Duodenal mucosa (tissue), 2 donors: ENCODE measurements at regions not wholly inside any gene's neighbourhood (a gene's known extent, or its start where the extent isn't known, plus 50 kb on each side); places are given as distances from the start of the nearest gene placed in this dataset.

Experiments used
- H3K27ac ChIP-seq: one replicate; pipeline ENCODE4 v1.7.0; 2013; ENCODE audit warnings: low read depth, low read length
- H3K27me3 ChIP-seq, 2 donors: one replicate each; pipeline ENCODE4 v1.7.0; 2013; ENCODE audit warnings: low read length in 2 of 2, control low read depth in 1 of 2; ENCODE audit not compliant: insufficient read depth in 2 of 2, control insufficient read depth in 1 of 2
- H3K36me3 ChIP-seq, 2 donors: one replicate each; pipeline ENCODE4 v1.7.0; 2013; ENCODE audit warnings: low read length in 2 of 2, control low read depth in 1 of 2; ENCODE audit not compliant: insufficient read depth in 2 of 2, control insufficient read depth in 1 of 2
- H3K4me1 ChIP-seq, 2 donors: one replicate each; pipeline ENCODE4 v1.7.0; 2013; ENCODE audit warnings: low read length in 2 of 2, control low read depth in 1 of 2; ENCODE audit not compliant: insufficient read depth in 2 of 2, control insufficient read depth in 1 of 2
- H3K4me3 ChIP-seq, 2 donors: one replicate each; pipeline ENCODE4 v1.7.0; 2013; ENCODE audit warnings: low read length in 2 of 2, low read depth in 1 of 2
- H3K9ac ChIP-seq, 2 donors: one replicate each; pipeline ENCODE4 v1.7.0; 2013; ENCODE audit warnings: low read length in 2 of 2, low read depth in 1 of 2
- H3K9me3 ChIP-seq, 2 donors: one replicate each; pipeline ENCODE4 v1.7.0; 2013; ENCODE audit warnings: low read length in 2 of 2, control low read depth in 1 of 2; ENCODE audit not compliant: control insufficient read depth in 1 of 2

GRCh38 chr1:4161366-4162006 lies 261.4 kb upstream of the C1orf174 start:
- H3K9me3 ChIP-seq: no peaks in the 10 kb centered on the region
- H3K4me1 ChIP-seq: no peaks in the 10 kb centered on the region
- H3K36me3 ChIP-seq: no peaks in the 10 kb centered on the region
- no peak overlapping the region for H3K4me3 ChIP-seq
- no peaks in the 10 kb centered on the region for H3K27me3 ChIP-seq
- no peak overlapping the region for H3K9ac ChIP-seq
- no peak overlapping the region for H3K27ac ChIP-seq

GRCh38 chr1:4164965-4165364 lies 264.9 kb upstream of the C1orf174 start:
- peaks cover 0 to 5% of the 10 kb centered on the region in 2 donors for H3K27me3 ChIP-seq
- no peaks in the 10 kb centered on the region for H3K36me3 ChIP-seq
- no peaks in the 10 kb centered on the region for H3K9me3 ChIP-seq
- no peaks in the 10 kb centered on the region for H3K4me1 ChIP-seq
- H3K4me3 ChIP-seq: no peak overlapping the region
- no peak overlapping the region for H3K9ac ChIP-seq
- H3K27ac ChIP-seq: no peak overlapping the region

- Histone ChIP-seq H3K27ac (no peak overlapping the region), H3K9ac (no peak overlapping the region), H3K36me3 (no peaks in the 10 kb centered on the region), H3K4me3 (no peak overlapping the region), H3K9me3 (no peaks in the 10 kb centered on the region), H3K4me1 (no peaks in the 10 kb centered on the region), H3K27me3 (peaks cover 0 to 5% of the 10 kb centered on the region in 2 donors)
These were observed 265.7 kb upstream of the C1orf174 start for GRCh38 chr1:4165686-4166300.

DNA sequence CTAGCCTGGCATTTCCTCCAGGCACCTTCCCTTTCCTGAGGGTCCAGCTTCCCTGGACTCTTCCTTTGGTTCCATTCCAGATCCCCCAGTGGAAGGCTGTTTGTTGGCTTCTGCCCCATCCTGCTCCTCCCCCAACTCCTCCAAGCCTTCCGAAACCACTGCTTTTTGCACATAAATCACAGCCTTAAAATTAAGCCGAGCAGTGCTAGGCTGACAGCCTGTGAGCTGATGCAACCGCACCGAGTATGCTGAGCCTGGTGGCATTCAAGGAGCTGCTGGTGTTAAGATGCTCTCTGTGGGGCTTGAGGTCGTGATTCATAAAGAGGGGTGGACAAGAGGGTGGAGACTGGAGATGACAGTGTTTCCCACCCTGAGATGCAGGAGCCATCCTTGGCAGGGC lies 266.6 kb upstream of the C1orf174 start:
- H3K27me3 ChIP-seq: peaks cover 0 to 5% of the 10 kb centered on the region in 2 donors

DNA sequence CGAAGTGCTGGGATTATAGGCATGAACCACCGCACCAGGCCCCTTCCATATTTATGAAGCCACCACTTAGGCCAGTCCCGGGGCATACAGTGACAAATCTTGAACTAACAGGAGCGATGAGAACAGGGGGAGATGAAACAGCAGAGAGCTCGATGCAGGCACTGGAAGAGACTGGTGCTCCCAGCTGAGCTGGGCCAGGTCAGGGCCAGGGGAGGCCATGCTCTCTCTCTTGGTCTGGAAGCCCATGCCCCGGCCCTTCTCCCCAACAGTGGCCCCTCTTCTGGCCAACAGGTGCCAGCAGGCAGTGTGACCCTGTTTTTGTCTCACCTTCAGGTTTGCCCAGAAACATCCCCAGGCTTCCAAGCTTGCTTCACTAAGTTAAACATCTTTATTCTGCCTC lies 269.9 kb upstream of the C1orf174 start:
- Histone ChIP-seq H3K36me3 (no peaks in the 10 kb centered on the region), H3K9me3 (no peaks in the 10 kb centered on the region), H3K4me1 (no peaks in the 10 kb centered on the region), H3K9ac (no peak overlapping the region), H3K27me3 (peaks cover 0 to 5% of the 10 kb centered on the region in 2 donors), H3K27ac (no peak overlapping the region), H3K4me3 (no peak overlapping the region)

More for the DNA sequence above, 266.6 kb upstream of the C1orf174 start:
- Histone ChIP-seq H3K4me3 (no peak overlapping the region), H3K27ac (no peak overlapping the region), H3K9ac (no peak overlapping the region), H3K9me3 (no peaks in the 10 kb centered on the region), H3K4me1 (no peaks in the 10 kb centered on the region), H3K36me3 (no peaks in the 10 kb centered on the region)

- Histone ChIP-seq H3K36me3 (no peaks in the 10 kb centered on the region), H3K9ac (no peak overlapping the region), H3K27ac (no peak overlapping the region), H3K9me3 (no peaks in the 10 kb centered on the region), H3K27me3 (peaks cover 0 to 5% of the 10 kb centered on the region in 2 donors), H3K4me3 (no peak overlapping the region), H3K4me1 (no peaks in the 10 kb centered on the region)
These were observed 270.7 kb upstream of the C1orf174 start for GRCh38 chr1:4170548-4171340.

- Histone ChIP-seq H3K4me1 (no peaks in the 10 kb centered on the region), H3K9me3 (no peaks in the 10 kb centered on the region), H3K36me3 (no peaks in the 10 kb centered on the region), H3K4me3 (no peak overlapping the region), H3K27ac (no peak overlapping the region), H3K27me3 (peaks cover 0 to 5% of the 10 kb centered on the region in 2 donors), H3K9ac (no peak overlapping the region)
These were observed 271.7 kb upstream of the C1orf174 start for GRCh38 chr1:4171480-4172450.

- H3K27me3 ChIP-seq: peaks cover 0 to 5% of the 10 kb centered on the region in 2 donors
- H3K36me3 ChIP-seq: no peaks in the 10 kb centered on the region
- H3K9ac ChIP-seq: no peak overlapping the region
- no peak overlapping the region for H3K4me3 ChIP-seq
- H3K27ac ChIP-seq: no peak overlapping the region
- H3K4me1 ChIP-seq: no peaks in the 10 kb centered on the region
- H3K9me3 ChIP-seq: no peaks in the 10 kb centered on the region
These were observed 272.9 kb upstream of the C1orf174 start for GRCh38 chr1:4172644-4173599.

- no peaks in the 10 kb centered on the region for H3K27me3 ChIP-seq
- no peaks in the 10 kb centered on the region for H3K4me1 ChIP-seq
- H3K4me3 ChIP-seq: no peak overlapping the region
- H3K9ac ChIP-seq: no peak overlapping the region
- H3K27ac ChIP-seq: no peak overlapping the region
- no peaks in the 10 kb centered on the region for H3K36me3 ChIP-seq
- H3K9me3 ChIP-seq: no peaks in the 10 kb centered on the region
These were observed 273.7 kb upstream of the C1orf174 start for GRCh38 chr1:4173731-4174130.
